Activated CD4-positive, CD25-positive, alpha-beta regulatory T cell treated with anti-CD3 and anti-CD28 coated beads, Interleukin-2, amount 50 U/mL, for 16 hours (primary cell): ENCODE measurements at regions not wholly inside any gene's neighbourhood (a gene's known extent, or its start where the extent isn't known, plus 50 kb on each side); places are given as distances from the start of the nearest gene placed in this dataset.

Experiments
- DNase-seq: peaks from one replicate; pipeline ENCODE4 v3.0.0-alpha.2; 2020; ENCODE audit warnings: low read depth, low spot score

DNA sequence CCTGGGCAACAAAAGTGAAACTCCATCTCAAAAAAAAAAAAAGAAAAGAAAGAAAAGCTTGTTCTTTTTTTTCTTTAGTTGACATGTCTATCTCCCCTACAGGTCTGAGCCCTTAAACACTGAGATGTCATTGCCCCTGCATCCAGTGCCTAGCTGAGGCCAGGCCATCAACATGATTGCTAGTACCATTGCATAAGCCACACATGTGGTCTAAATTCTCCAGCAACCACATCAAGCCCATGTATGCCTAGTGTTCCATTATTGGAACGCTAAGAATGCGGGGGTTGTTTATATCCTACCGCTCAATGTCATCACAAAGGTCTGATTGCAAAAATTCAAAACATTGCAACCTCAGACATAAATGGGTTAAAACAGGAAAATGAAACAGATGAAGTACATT is 62.7 kb downstream of the NPTX2 start:
- DNase-seq = no peak

DNA sequence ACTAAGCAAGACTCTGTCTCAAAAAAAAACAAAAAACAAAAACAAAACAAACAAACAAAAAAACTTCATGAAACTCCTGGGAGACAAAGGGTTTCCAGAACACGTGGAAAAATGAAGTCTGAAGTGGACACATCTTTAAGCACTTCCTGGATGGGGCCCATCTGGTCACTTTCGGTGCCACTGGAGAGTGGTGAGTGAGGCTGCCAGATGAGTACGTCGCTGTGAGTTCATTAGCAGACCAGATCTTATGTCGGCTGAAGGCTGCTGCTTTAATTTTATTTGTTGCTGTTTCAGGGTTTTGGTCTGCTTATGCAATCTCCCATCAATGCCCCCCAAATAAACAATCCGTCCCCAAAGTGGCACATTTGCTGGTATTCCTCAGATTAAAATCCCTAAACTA is 64.4 kb downstream of the NPTX2 start:
- no peak for DNase-seq

GRCh38 chr7:98681951-98682350 is 64.9 kb downstream of the NPTX2 start:
- DNase-seq = no peak

GRCh38 chr7:98683514-98683913 is 66.4 kb downstream of the NPTX2 start:
- DNase-seq = no peak

DNA sequence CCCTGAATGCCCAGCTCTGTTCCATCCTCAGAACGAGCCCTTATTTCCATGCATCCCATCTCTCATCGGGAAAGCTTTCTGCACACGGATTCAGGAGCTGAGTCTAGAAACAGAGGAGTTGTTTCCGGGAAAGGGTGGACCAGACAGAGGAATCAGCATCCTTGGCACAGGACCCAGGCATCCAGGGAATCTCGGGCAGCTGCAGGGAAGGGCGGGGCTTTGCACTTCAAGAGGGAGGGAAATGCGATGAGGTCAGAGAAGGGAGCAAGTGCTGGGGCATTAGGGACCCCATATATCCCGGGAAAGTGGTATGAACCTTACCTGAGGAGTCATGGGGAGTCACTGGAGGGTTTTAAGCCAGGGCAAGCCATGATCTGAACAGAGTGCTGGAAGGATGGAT is 68.5 kb downstream of the NPTX2 start:
- DNase-seq = no peak

- no peak for DNase-seq
These were observed 69.5 kb downstream of the NPTX2 start for GRCh38 chr7:98686466-98687080.

GRCh38 chr7:98687111-98687751 is 70.1 kb downstream of the NPTX2 start:
- DNase-seq = no peak

DNA sequence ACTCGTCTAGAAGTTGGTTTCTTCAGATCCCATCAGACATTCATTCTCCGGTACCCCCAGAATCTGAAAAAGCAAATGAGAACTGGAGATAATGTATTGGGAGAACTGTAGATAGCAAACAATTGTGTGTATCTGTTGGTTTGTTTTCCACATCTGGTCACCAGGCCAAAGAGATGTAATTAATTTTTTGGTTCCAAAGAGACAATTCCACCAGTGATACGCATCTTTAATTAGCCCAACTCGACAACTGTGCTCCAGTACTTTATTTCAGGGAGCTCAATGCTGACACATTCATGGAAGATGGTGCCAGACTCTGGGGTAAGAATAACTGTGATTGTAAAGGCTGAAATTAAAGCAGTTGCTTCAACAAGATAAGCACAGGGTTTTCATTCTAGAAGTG is 74.5 kb downstream of the NPTX2 start:
- DNase-seq = no peak

DNA sequence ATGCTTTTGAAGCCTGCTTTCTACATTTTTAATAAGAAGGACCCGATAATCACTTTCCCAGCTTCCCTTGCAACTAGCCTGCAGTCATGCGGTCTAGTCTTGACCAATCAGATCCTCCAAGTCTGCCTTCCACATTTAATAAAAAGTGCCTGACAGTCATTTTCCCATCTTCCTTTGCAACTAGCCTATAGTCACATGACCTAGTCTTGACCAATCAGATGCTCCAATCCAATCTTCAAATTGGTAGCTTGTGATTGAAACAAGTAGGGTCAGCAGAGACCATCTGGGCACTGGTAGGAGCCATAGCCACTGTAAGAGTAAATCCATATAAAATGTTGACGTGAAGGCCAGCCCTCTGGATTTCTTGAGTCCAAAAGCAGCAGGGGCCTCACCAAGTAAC is 80.0 kb downstream of the NPTX2 start:
- DNase-seq = no peak

- DNase-seq = no peak
These were observed 80.6 kb downstream of the NPTX2 start for GRCh38 chr7:98697485-98698240.

DNA sequence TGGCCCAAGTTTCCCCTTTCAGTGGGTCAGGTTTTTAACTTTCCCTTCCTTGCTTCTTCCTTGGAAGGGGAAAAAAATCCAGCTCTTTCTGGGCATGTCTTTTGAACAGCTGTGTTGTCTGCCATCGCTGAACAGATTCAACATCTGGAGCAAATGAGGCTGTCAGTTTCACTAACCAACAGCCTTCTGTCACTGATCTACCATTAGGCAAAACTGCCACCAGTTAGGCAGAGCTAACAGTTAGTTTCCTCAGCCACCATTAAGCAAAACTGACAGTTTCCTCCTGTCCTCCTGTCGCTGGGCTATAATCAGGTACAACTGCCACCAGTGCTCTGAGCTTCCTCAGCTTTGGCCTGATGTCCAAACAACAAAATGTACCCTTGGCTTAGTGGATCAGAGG is 81.9 kb downstream of the NPTX2 start:
- DNase-seq = no peak

DNA sequence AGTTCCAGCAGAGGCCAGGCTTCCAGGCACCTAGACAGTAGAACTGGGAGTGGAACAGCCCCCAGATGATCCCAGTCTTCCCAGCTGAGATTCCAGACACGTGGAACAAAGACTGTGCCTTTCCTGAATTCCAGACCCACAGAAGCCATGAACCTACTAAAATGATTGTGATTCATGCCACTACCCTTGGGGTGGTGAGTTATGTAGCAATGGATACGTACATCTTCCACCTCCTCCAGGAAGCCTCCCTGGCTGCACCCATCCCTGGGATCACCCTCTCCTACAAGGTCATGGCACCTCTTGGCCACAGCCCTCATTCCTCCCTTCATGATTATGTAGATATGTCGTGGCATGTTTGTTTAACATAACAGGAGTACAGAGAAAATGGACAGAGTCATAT is 83.4 kb downstream of the NPTX2 start:
- no peak for DNase-seq

GRCh38 chr7:98701372-98701771 is 84.3 kb downstream of the NPTX2 start:
- no peak for DNase-seq

- DNase-seq = no peak
These were observed 84.9 kb downstream of the NPTX2 start for GRCh38 chr7:98702021-98702420.

GRCh38 chr7:98703916-98704315 is 86.8 kb downstream of the NPTX2 start:
- no peak for DNase-seq

DNA sequence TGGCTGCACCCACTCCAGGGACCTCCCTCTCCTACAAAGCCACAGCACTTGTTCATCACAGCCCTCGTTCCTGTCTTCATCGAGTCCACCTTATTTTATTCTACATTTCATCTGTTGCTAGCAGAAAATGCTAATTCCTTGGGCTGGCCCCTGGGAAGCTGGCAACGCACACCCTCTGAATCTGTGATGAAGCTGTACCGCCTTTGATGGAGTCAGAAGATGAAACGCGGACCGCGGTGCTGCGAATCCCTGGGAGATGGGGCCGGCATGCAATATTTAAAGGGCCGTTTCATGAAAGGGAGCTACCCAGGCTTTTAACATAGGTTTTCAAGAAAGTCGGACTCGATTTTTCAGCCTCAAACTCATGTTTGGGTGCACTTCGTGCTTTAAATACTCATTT is 88.5 kb downstream of the NPTX2 start:
- DNase-seq = no peak

- no peak for DNase-seq
These were observed 90.0 kb downstream of the NPTX2 start for GRCh38 chr7:98707076-98707475.

DNA sequence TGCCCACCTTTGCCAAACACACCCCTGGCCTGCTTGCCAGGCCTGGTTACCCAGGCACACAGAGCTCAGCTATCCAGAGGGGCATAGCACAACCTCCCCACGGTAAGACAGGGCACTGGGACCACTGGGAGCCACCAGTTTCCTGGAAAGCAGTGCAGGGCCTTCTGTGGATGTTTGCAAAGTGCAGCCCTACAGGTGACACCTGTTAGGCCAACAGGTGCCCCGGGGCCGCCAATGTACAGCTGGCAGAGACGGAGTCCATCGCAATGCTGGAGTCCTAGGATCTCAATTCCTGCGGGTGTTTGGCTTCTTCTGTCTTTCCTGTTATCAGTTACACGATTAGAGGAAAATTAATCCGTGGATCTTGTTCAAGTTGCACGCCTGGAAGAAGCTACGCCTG is 94.9 kb downstream of the NPTX2 start:
- DNase-seq = no peak

DNA sequence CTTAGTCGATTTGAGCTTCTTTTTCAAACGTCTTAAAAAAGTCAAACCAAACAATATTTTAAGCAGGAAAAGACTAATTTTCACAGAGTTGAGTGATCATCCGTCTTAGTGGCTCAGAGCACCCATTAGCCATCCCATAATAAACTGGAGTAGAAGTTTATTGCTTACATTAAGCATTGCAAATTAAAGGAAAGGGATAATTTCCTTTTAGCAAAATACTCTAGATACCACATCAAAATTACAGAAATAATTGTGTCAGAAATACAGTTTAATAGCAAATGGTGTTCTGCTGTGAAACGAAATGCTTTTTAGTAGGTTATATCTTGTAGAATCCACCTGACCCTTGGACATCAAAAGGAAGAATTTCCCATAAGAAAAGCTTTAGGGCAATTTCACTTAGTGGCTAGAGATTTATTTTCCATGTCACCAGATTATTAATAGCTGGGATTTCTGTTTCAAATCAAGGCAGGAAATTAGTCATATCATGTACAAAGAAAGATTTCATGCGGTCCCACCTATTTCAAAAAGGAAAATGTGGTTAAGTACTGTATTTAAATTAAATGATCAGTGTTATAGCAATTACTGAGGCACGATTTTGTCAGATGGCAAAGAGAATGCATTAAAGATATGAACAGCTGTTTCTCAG is 96.2 kb downstream of the NPTX2 start:
- no peak for DNase-seq

GRCh38 chr7:98719396-98719795 is 102.3 kb downstream of the NPTX2 start:
- DNase-seq = no peak

- DNase-seq = no peak
These were observed 105.3 kb downstream of the NPTX2 start for GRCh38 chr7:98722402-98722801.

- DNase-seq = no peak
These were observed 107.5 kb downstream of the NPTX2 start for GRCh38 chr7:98724591-98724990.
